Lung (tissue), 11 donors: ENCODE measurements at regions not wholly inside any gene's neighbourhood (a gene's known extent, or its start where the extent isn't known, plus 50 kb on each side); places are given as distances from the start of the nearest gene placed in this dataset.
A peak's percentile ranks its signal among the peaks of the same experiment; 100 is the strongest.

ENCODE experiments used
- ATAC-seq: fragments of 200-7000 bp; cut with Tn5 transposase; one replicate; pipeline ENCODE4 v1.9.1; 2020; ENCODE audit warnings: moderate number of reproducible peaks; ENCODE audit not compliant: insufficient read depth, low FRiP score
- DNase-seq, 3 donors: peaks; one replicate each; pipeline ENCODE4 v3.0.0-alpha.2; 2013 to 2017
- H3K27ac ChIP-seq, 2 donors: one replicate each; pipeline ENCODE4 v1.5.1; 2013; ENCODE audit warnings: mild to moderate bottlenecking in 2 of 2, moderate library complexity in 2 of 2, control low read depth in 1 of 2, inconsistent platforms in 1 of 2, low read depth in 1 of 2, low read length in 1 of 2
- H3K27me3 ChIP-seq, 3 donors: one replicate each; pipeline ENCODE4 v1.5.1; 2013; ENCODE audit warnings: low read length in 2 of 3; ENCODE audit not compliant: control insufficient read depth in 3 of 3, insufficient read depth in 3 of 3
- H3K36me3 ChIP-seq, 4 donors: one replicate each; pipeline ENCODE4 v1.5.1; 2013; ENCODE audit warnings: low read length in 4 of 4, mild to moderate bottlenecking in 1 of 4, moderate library complexity in 1 of 4; ENCODE audit not compliant: control insufficient read depth in 4 of 4, insufficient read depth in 4 of 4
- H3K4me1 ChIP-seq, 5 donors: one replicate each; pipeline ENCODE4 v1.5.1; 2013; ENCODE audit warnings: low read length in 5 of 5, mild to moderate bottlenecking in 2 of 5, moderate library complexity in 1 of 5; ENCODE audit not compliant: control insufficient read depth in 5 of 5, insufficient read depth in 5 of 5
- H3K4me3 ChIP-seq: one replicate; pipeline ENCODE4 v1.5.1; 2013; ENCODE audit warnings: mild to moderate bottlenecking, control low read depth, moderate library complexity
- H3K9ac ChIP-seq, 2 donors: one replicate each; pipeline ENCODE4 v1.5.1; 2013; ENCODE audit warnings: low read length in 2 of 2, control low read depth in 1 of 2; ENCODE audit not compliant: insufficient read depth in 1 of 2
- H3K9me3 ChIP-seq, 4 donors: one replicate each; pipeline ENCODE4 v1.5.1; 2013; ENCODE audit warnings: low read length in 3 of 4, mild to moderate bottlenecking in 1 of 4, moderate library complexity in 1 of 4; ENCODE audit not compliant: control insufficient read depth in 4 of 4, insufficient read depth in 3 of 4
- CTCF ChIP-seq: IDR thresholded peaks from 2 replicates; pipeline ENCODE4 v1.5.1; 2012; ENCODE audit warnings: mild to moderate bottlenecking; ENCODE audit errors: control extremely low read depth, extremely low read depth
- WGBS, 2 donors: extraction: QIAGEN DNeasy Blood & Tissue Kit; methylation state at CpG; one replicate each; pipeline ENCODE4 v1.1.7; 2013; 5-methylcytosine and 5-hydroxymethylcytosine counted together
- donor health status: control.
- donor health status: control.
- donor health status: Bipolar disorder and iron deficiency.
- donor health status: healthy.
- donor health status: DM: yes; HTN: yes; CAD: no.

GRCh38 chr16:17852977-17853702 is 382.4 kb upstream of the XYLT1 start:
- H3K9ac ChIP-seq: no peak overlapping the region
- 69 to 78% methylated on average over 6 of the region's 6 CpGs for WGBS, 2 donors
- no peak for TF ChIP-seq CTCF
- no peaks in the 10 kb centered on the region for H3K4me1 ChIP-seq
- no peak overlapping the region for H3K4me3 ChIP-seq
- peaks cover 0 to 6% (median 2%) of the 10 kb centered on the region in 4 donors for H3K9me3 ChIP-seq
- H3K27ac ChIP-seq: no peak overlapping the region
- no peaks in the 10 kb centered on the region for H3K36me3 ChIP-seq
- ATAC-seq (no peak), DNase-seq (no peak)
- peaks cover 0 to 3% (median 2%) of the 10 kb centered on the region in 3 donors for H3K27me3 ChIP-seq

- WGBS, 2 donors: 42 to 74% methylated on average over 16 of the region's 16 CpGs
- Histone ChIP-seq H3K4me3 (no peak overlapping the region), H3K36me3 (no peaks in the 10 kb centered on the region), H3K4me1 (no peaks in the 10 kb centered on the region), H3K9me3 (peaks cover 0 to 8% (median 0%) of the 10 kb centered on the region in 4 donors), H3K27ac (no peak overlapping the region), H3K27me3 (peaks cover 0 to 3% (median 2%) of the 10 kb centered on the region in 3 donors), H3K9ac (no peak overlapping the region)
- ATAC-seq: no peak
- DNase-seq: peak; percentile 15 to 56 (median 40)
- no peak for TF ChIP-seq CTCF
Measured at GRCh38 chr16:17850581-17851250, 380.0 kb upstream of the XYLT1 start.

GRCh38 chr16:17847234-17847795 is 376.6 kb upstream of the XYLT1 start:
- ATAC-seq (no peak), DNase-seq (no peak)
- 76 to 85% methylated on average over 6 of the region's 6 CpGs for WGBS, 2 donors
- no peak for TF ChIP-seq CTCF
- Histone ChIP-seq H3K27ac (no peak overlapping the region), H3K36me3 (no peaks in the 10 kb centered on the region), H3K9me3 (peaks cover 0 to 9% (median 0%) of the 10 kb centered on the region in 4 donors), H3K4me3 (no peak overlapping the region), H3K9ac (no peak overlapping the region), H3K27me3 (peaks cover 0 to 3% (median 2%) of the 10 kb centered on the region in 3 donors), H3K4me1 (peaks cover 0 to 3% (median 0%) of the 10 kb centered on the region in 5 donors)
